GM12801 (cell line): ENCODE measurements at regions not wholly inside any gene's neighbourhood (a gene's known extent, or its start where the extent isn't known, plus 50 kb on each side); places are given as distances from the start of the nearest gene placed in this dataset.

Source experiments
- CTCF ChIP-seq: IDR thresholded peaks from one replicate; pipeline ENCODE4 v1.5.1; 2011; ENCODE audit warnings: control low read depth; ENCODE audit not compliant: insufficient read length; ENCODE audit errors: extremely low read depth

GRCh38 chr11:24084956-24085355 is 411.9 kb upstream of the LUZP2 start:
- TF ChIP-seq CTCF: no peak

- TF ChIP-seq CTCF: no peak
Observed at GRCh38 chr11:24086921-24087320, 409.9 kb upstream of the LUZP2 start.

- TF ChIP-seq CTCF: no peak
Observed at GRCh38 chr11:24091594-24091993, 405.3 kb upstream of the LUZP2 start.

GRCh38 chr11:24093375-24093774 is 403.5 kb upstream of the LUZP2 start:
- TF ChIP-seq CTCF: no peak

- TF ChIP-seq CTCF: no peak
Observed at GRCh38 chr11:24108609-24109008, 388.2 kb upstream of the LUZP2 start.

GRCh38 chr11:24122291-24122690 is 374.6 kb upstream of the LUZP2 start:
- no peak for TF ChIP-seq CTCF

- TF ChIP-seq CTCF: no peak
Observed at GRCh38 chr11:24124876-24125275, 372.0 kb upstream of the LUZP2 start.

GRCh38 chr11:24131698-24132097 is 365.2 kb upstream of the LUZP2 start:
- no peak for TF ChIP-seq CTCF
